ENCODE measurements at regions not wholly inside any gene's neighbourhood (a gene's known extent, or its start where the extent isn't known, plus 50 kb on each side); places are given as distances from the start of the nearest gene placed in this dataset.

DNA sequence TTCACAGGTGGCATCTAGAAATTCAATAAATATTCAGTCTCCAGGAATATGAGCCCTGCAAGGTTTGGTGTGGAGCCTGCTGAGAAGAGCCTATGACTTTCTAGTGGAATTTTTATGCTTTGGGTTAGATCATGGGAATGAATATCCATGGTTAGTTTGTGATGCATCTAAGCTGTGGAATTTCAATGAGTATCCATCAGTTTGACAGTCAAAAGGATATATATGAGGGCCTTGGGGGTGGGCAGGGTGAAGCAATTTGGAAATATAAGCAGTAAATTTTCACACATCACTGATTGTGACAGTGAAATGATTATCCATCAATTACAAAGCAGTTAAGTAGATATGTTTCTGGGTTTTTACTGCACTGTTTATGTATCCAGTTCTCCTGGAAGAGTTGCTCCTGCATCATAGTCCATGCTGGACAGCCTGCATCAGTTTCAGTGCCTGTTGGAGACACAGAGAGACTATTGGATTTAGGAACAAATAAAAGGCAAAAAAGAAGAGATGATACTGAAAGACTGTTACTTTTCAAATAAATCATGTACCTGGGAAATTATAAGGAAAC is 530.8 kb downstream of the MFSD1 start:
- H3K27me3 ChIP-seq, result no peaks in the 10 kb centered on the region
- no peaks in the 10 kb centered on the region for H3K9me3 ChIP-seq
- TF ChIP-seq EP300 (IDR thresholded peaks at IDR 0.05) (no peak), POLR2A (IDR thresholded peaks at IDR 0.05) (no peak), POLR2AphosphoS5 (IDR thresholded peaks at IDR 0.05) (no peak)
- no peak overlapping the region for H3K4me3 ChIP-seq
- H3K36me3 ChIP-seq, result no peaks in the 10 kb centered on the region
- ATAC-seq, result no peak
- H3K27ac ChIP-seq, result no peak overlapping the region
- no peaks in the 10 kb centered on the region for H3K4me1 ChIP-seq

DNA sequence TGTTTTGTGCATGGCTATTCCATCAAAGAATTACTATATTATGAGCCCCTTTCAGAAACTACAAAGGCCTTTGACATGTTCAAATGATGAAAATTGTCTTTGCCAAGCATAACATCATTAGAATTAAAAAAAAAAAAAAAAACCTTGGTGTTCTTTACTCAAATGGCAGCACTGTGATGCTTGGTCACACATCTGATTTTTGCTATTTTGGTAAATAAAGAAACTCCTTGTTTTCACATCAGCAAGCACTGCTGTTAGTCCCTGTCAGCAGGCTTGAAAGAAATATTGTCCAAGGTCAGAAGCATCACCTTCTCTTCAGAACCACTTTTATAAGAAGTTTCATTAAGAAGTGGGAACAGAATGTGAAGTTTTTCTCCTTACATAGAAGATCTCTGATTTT is 537.3 kb downstream of the MFSD1 start:
- no peak overlapping the region for H3K27ac ChIP-seq
- TF ChIP-seq, protein P1, sequence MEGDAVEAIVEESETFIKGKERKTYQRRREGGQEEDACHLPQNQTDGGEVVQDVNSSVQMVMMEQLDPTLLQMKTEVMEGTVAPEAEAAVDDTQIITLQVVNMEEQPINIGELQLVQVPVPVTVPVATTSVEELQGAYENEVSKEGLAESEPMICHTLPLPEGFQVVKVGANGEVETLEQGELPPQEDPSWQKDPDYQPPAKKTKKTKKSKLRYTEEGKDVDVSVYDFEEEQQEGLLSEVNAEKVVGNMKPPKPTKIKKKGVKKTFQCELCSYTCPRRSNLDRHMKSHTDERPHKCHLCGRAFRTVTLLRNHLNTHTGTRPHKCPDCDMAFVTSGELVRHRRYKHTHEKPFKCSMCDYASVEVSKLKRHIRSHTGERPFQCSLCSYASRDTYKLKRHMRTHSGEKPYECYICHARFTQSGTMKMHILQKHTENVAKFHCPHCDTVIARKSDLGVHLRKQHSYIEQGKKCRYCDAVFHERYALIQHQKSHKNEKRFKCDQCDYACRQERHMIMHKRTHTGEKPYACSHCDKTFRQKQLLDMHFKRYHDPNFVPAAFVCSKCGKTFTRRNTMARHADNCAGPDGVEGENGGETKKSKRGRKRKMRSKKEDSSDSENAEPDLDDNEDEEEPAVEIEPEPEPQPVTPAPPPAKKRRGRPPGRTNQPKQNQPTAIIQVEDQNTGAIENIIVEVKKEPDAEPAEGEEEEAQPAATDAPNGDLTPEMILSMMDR (IDR thresholded peaks at IDR 0.05), result no peak
- TF ChIP-seq POLR2AphosphoS5 (IDR thresholded peaks at IDR 0.05) (no peak), EP300 (IDR thresholded peaks at IDR 0.05) (no peak), POLR2A (IDR thresholded peaks at IDR 0.05) (no peak)
- ATAC-seq, result no peak
- peaks cover 0 to 10% (median 0%) of the 10 kb centered on the region in 3 donors for H3K9me3 ChIP-seq
- H3K4me1 ChIP-seq, result no peaks in the 10 kb centered on the region
- H3K4me3 ChIP-seq, result no peak overlapping the region
- H3K27me3 ChIP-seq, result no peaks in the 10 kb centered on the region
- H3K36me3 ChIP-seq, result no peaks in the 10 kb centered on the region

DNA sequence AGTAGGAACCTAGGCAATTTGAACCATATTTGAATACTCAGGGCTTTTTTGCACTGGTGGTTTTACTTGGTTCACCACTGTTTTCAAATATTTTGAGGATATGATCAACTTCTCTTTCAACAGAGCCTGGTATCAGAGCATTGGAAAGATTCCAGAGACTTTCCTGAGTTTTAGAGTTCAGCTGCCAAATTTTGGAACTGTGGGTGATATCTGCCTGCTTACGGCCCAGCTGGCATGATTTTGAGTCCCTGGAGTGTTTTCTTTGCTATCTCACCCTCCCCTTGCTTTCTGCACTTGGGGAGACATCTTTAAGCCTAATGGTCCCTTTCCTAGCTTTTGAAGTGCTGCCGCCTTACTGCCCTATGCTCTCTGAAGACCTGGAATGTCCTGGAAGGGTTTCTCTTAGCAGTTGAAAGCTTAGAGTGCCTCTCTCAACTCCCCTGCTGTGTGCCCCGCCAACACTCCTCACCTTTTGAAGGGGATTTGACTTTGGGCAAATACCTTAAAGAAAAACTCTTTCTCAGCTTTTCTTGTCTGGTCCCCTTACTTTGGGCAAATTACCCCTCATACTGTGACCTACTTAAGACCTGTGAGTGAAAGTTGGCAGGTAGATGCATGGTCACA is 539.1 kb downstream of the MFSD1 start:
- H3K27ac ChIP-seq, result no peak overlapping the region
- H3K4me3 ChIP-seq, result no peak overlapping the region
- peaks cover 0 to 10% (median 0%) of the 10 kb centered on the region in 3 donors for H3K9me3 ChIP-seq
- 0 to 47% methylated on average over 2 to 3 of the region's 3 CpGs for WGBS, 2 donors (ENCODE audit: low coverage in 1 of 2)
- ATAC-seq, result no peak
- no peaks in the 10 kb centered on the region for H3K36me3 ChIP-seq
- H3K27me3 ChIP-seq, result no peaks in the 10 kb centered on the region
- TF ChIP-seq POLR2AphosphoS5 (IDR thresholded peaks at IDR 0.05) (no peak), POLR2A (IDR thresholded peaks at IDR 0.05) (no peak), EP300 (IDR thresholded peaks at IDR 0.05) (no peak)
- TF ChIP-seq, protein P1 (IDR thresholded peaks at IDR 0.05), result no peak
- H3K4me1 ChIP-seq, result no peaks in the 10 kb centered on the region

DNA sequence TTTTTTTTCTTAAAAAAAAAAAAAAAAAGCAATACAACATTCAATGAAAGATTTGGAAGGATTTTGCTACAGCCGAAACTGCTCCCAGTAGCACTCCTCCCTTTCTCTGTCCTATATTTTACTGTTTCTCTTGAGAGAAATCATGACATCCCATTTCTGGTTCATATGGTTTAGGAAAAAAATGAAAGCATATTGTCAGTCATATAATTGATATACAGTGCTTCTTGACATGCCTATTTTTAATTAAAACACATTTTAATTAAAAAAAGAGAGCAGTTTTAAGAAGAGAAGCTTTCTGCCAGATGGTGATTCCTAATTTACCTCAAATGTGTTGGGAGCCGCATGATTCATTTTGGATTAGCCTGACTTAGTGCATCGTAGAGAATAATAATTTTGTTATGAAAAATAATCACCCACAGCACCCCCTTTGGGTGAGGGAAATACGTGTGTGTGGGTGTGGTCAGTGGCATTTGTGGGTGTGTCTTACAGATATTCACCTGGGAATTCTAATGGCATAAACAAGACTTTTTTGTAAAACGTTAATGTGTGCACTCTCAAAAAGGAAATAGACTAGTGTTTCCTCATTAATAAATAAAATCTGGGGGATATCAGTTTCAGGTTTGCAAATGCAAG is 544.5 kb downstream of the MFSD1 start:
- 60 to 92% methylated on average over 2 to 5 of the region's 5 CpGs for WGBS, 2 donors (ENCODE audit: low coverage in 1 of 2)
- no peak overlapping the region for H3K4me3 ChIP-seq
- H3K9me3 ChIP-seq, result peaks cover 0 to under 1% (median 0%) of the 10 kb centered on the region in 3 donors
- H3K36me3 ChIP-seq, result no peaks in the 10 kb centered on the region
- no peak for ATAC-seq
- no peaks in the 10 kb centered on the region for H3K27me3 ChIP-seq
- no peak overlapping the region for H3K27ac ChIP-seq
- H3K4me1 ChIP-seq, result no peaks in the 10 kb centered on the region
- no peak for TF ChIP-seq EP300 (IDR thresholded peaks at IDR 0.05)
- TF ChIP-seq POLR2A (IDR thresholded peaks at IDR 0.05), result no peak
- TF ChIP-seq, protein P1 (IDR thresholded peaks at IDR 0.05), result no peak
- no peak for TF ChIP-seq POLR2AphosphoS5 (IDR thresholded peaks at IDR 0.05)

DNA sequence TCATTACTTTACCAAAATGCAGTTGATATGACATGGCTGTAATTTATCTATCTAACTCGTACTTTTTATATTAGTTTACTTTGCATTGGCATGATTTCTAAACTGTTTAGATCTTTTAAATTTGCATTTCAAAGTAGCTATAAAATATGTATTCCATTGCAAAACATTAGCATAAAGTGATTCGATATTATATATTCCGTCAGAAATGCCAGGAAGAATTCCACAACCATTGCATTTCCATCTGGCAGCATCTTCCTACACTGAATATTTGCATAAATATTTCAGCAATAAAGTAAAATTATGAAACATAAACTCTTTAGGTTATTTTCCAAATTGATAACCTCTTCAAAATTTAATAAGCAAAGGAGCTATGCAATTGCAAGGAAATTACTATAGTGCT is 546.6 kb downstream of the MFSD1 start:
- TF ChIP-seq, protein P1 (IDR thresholded peaks at IDR 0.05), result no peak
- no peak for TF ChIP-seq POLR2A (IDR thresholded peaks at IDR 0.05)
- no peak for TF ChIP-seq EP300 (IDR thresholded peaks at IDR 0.05)
- no peak for TF ChIP-seq POLR2AphosphoS5 (IDR thresholded peaks at IDR 0.05)

More for the DNA sequence above, 546.6 kb downstream of the MFSD1 start:
- Histone ChIP-seq H3K27me3 (no peaks in the 10 kb centered on the region), H3K27ac (no peak overlapping the region), H3K4me3 (no peak overlapping the region), H3K36me3 (no peaks in the 10 kb centered on the region), H3K9me3 (no peaks in the 10 kb centered on the region), H3K4me1 (no peaks in the 10 kb centered on the region)
- no peak for ATAC-seq
- 47 to 69% methylated on average over 3 of the region's 3 CpGs for WGBS, 2 donors (ENCODE audit: low coverage in 1 of 2)

Data from gastroesophageal sphincter (tissue), 4 donors.